SU-DHL-6 (cell line): ENCODE measurements at regions not wholly inside any gene's neighbourhood (a gene's known extent, or its start where the extent isn't known, plus 50 kb on each side); places are given as distances from the start of the nearest gene placed in this dataset.

Source experiments
- H2AFZ ChIP-seq: fragments of 200-600 bp; sonication (generic); 2 replicates; pipeline ENCODE4 v1.6.1; 2014; ENCODE audit warnings: low read depth, mild to moderate bottlenecking, moderate library complexity, mixed read lengths, antibody characterized with exemption, low read length; ENCODE audit not compliant: severe bottlenecking
- H3F3A ChIP-seq: fragments of 200-600 bp; shearing (Covaris generic); 2 replicates; pipeline ENCODE4 v1.6.0; 2016; ENCODE audit warnings: antibody characterized with exemption, mild to moderate bottlenecking; ENCODE audit not compliant: insufficient read depth
- H3K27ac ChIP-seq: fragments of 200-600 bp; sonication (generic); 2 replicates; pipeline ENCODE4 v1.5.1; 2016; ENCODE audit warnings: low read depth, mild to moderate bottlenecking, low read length, moderate library complexity, mixed read lengths
- H3K27me3 ChIP-seq: fragments of 200-600 bp; sonication (generic), shearing (Covaris generic); 2 replicates; pipeline ENCODE4 v1.6.0; 2014; ENCODE audit warnings: mild to moderate bottlenecking, low read length
- H3K36me3 ChIP-seq: fragments of 200-600 bp; sonication (generic); 2 replicates; pipeline ENCODE4 v1.6.1; 2014; ENCODE audit warnings: mild to moderate bottlenecking, low read length, mixed read lengths
- H3K4me2 ChIP-seq: fragments of 300-600, 200-600 bp; shearing (Covaris generic), sonication (generic); 2 replicates; pipeline ENCODE4 v1.6.0; 2014; ENCODE audit warnings: low read length, low read depth, mild to moderate bottlenecking; ENCODE audit not compliant: poor library complexity, severe bottlenecking
- H3K4me3 ChIP-seq: fragments of 200-600 bp; sonication (generic); 2 replicates; pipeline ENCODE4 v1.5.1; 2014; ENCODE audit warnings: antibody characterized with exemption, low read length, mild to moderate bottlenecking, mixed read lengths; ENCODE audit not compliant: insufficient read depth, poor library complexity, severe bottlenecking
- H3K79me2 ChIP-seq: fragments of 200-600 bp; sonication (generic); 2 replicates; pipeline ENCODE4 v1.6.1; 2014; ENCODE audit warnings: mild to moderate bottlenecking, low read length, moderate library complexity; ENCODE audit not compliant: insufficient read depth
- H3K9ac ChIP-seq: fragments of 200-600 bp; sonication (generic); 2 replicates; pipeline ENCODE4 v1.7.0; 2014; ENCODE audit warnings: mild to moderate bottlenecking, low read length
- H3K9me2 ChIP-seq: fragments of 200-600 bp; sonication (generic); replicated peaks from 2 replicates; pipeline ENCODE4 v1.6.1; 2014; ENCODE audit warnings: low read length; ENCODE audit not compliant: insufficient read depth
- H3K9me3 ChIP-seq: fragments of 200-600 bp; sonication (generic); 2 replicates; pipeline ENCODE4 v1.6.1; 2014; ENCODE audit warnings: low read length, mixed read lengths; ENCODE audit not compliant: insufficient read depth
- H4K20me1 ChIP-seq: fragments of 200-600 bp; sonication (generic); 2 replicates; pipeline ENCODE4 v1.6.1; 2014; ENCODE audit warnings: low read depth, mild to moderate bottlenecking, antibody characterized with exemption, low read length, moderate library complexity, mixed read lengths
- EZH2phosphoT487 ChIP-seq: fragments of 200-600 bp; sonication (generic), shearing (Covaris generic); conservative IDR thresholded peaks from 2 replicates; pipeline ENCODE4 v1.6.1; 2018; ENCODE audit warnings: mild to moderate bottlenecking, antibody characterized with exemption, low read length, moderate library complexity, mixed read lengths
- TF ChIP-seq, protein P1 (sequence below): fragments of 200-600 bp; sonication (generic); IDR thresholded peaks from one replicate; pipeline ENCODE4 v1.5.1; 2017; ENCODE audit warnings: antibody characterized with exemption, mild to moderate bottlenecking, low read length, moderate library complexity; ENCODE audit not compliant: insufficient read depth, poor library complexity, severe bottlenecking

DNA sequence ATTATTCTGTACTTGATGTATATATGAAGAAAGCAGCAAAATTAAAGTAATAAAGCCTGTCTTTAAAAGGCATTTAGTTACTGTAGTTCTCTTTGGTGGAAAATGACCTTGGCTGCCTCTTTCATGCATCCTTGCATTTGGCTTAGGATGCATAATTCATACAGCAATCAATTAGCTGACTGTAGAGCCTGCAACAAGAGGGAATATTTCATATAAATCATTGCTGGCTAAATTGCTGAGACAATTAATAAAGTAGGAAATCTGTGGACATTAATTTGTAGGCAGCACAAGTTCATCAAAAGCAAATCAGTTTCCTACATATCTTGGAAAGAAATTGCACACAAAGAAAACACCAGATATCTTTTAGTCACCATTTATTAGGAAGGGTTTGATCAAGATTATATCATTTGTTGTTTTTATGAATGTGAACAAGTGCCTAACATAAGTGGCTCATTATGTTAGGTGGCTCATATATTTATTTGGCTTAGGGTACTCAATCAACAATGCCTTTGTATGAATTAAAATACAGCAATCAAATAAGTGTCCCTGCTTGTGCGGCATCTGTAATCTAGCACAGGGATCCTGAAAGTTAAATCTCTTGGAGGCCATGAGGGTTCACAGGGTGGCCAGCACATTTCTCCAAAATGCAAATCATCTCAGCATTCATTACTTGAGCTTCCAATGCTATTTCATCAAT is 220.4 kb upstream of the SPOPL start:
- H3K9me3 ChIP-seq = no peaks in the 10 kb centered on the region
- H3K4me2 ChIP-seq = no peak overlapping the region
- no peaks in the 10 kb centered on the region for H4K20me1 ChIP-seq
- no peaks in the 10 kb centered on the region for H3K9me2 ChIP-seq
- H3K27me3 ChIP-seq = no peaks in the 10 kb centered on the region
- H3K27ac ChIP-seq = no peak overlapping the region
- no peak for TF ChIP-seq EZH2phosphoT487
- TF ChIP-seq, protein P1, sequence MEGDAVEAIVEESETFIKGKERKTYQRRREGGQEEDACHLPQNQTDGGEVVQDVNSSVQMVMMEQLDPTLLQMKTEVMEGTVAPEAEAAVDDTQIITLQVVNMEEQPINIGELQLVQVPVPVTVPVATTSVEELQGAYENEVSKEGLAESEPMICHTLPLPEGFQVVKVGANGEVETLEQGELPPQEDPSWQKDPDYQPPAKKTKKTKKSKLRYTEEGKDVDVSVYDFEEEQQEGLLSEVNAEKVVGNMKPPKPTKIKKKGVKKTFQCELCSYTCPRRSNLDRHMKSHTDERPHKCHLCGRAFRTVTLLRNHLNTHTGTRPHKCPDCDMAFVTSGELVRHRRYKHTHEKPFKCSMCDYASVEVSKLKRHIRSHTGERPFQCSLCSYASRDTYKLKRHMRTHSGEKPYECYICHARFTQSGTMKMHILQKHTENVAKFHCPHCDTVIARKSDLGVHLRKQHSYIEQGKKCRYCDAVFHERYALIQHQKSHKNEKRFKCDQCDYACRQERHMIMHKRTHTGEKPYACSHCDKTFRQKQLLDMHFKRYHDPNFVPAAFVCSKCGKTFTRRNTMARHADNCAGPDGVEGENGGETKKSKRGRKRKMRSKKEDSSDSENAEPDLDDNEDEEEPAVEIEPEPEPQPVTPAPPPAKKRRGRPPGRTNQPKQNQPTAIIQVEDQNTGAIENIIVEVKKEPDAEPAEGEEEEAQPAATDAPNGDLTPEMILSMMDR = no peak
- no peak overlapping the region for H3K4me3 ChIP-seq
- H2AFZ ChIP-seq = no peak overlapping the region
- H3K9ac ChIP-seq = no peak overlapping the region
- H3K36me3 ChIP-seq = no peaks in the 10 kb centered on the region
- H3K79me2 ChIP-seq = no peaks in the 10 kb centered on the region
- H3F3A ChIP-seq = no peaks in the 10 kb centered on the region

DNA sequence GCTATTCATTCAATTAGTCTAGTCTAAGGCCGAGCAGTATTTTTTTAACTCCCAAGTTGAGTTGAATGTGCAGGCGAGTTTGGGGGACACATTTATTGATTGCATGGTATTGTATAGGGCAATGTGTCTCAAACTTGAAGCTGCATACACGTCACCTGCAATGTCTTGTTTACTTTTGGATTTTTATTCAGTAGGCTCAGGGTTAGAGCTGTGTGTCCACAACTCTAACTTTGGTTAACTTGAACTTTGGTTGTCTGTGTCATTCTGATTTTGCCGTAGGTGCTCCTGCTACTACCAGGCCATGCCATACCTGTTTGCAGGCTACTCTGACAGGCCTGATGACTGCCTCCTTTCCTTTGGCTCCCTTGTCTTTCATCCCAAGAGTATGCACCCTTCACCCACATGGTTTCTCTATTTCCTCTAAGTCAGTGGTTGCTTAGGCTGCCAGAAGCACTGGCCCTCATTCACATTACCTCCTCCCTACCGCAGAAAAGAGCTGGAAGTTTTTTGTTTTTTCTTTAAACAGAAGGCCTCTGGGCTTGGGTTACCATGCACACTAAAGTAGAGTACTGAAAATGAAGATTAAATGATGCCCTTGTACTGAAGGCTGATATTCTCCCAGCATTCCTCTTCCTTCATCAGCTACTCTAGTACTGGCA is 219.4 kb upstream of the SPOPL start:
- no peak overlapping the region for H2AFZ ChIP-seq
- no peaks in the 10 kb centered on the region for H3K9me2 ChIP-seq
- no peaks in the 10 kb centered on the region for H3F3A ChIP-seq
- H3K9ac ChIP-seq = no peak overlapping the region
- H3K79me2 ChIP-seq = no peaks in the 10 kb centered on the region
- H3K9me3 ChIP-seq = no peaks in the 10 kb centered on the region
- H3K27me3 ChIP-seq = no peaks in the 10 kb centered on the region
- H4K20me1 ChIP-seq = no peaks in the 10 kb centered on the region
- no peak overlapping the region for H3K4me3 ChIP-seq
- TF ChIP-seq EZH2phosphoT487 = no peak
- TF ChIP-seq, protein P1 = no peak
- no peak overlapping the region for H3K27ac ChIP-seq
- H3K4me2 ChIP-seq = no peak overlapping the region
- H3K36me3 ChIP-seq = no peaks in the 10 kb centered on the region

DNA sequence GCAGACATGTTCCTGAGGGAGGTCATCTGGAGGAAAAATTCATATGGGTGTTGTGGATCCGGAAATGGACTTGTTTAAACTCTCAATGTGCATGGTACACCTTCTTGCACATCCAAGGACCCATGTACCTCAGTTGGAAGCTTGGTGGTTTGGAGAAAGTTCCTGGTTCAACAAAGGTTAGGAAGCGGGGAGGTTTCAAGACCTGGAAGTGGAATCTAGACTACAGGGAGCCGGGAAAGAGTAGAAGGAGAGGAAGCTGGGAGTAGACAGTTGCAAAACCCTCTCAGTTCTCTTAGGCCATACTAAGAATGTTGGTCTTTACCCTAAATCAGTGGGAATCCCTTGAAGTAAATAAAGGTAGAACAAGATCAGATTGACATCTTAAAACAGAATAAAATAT is 209.8 kb upstream of the SPOPL start:
- Histone ChIP-seq H3K9me3 (no peaks in the 10 kb centered on the region), H3K27ac (no peak overlapping the region), H3K9ac (no peak overlapping the region), H3K79me2 (no peaks in the 10 kb centered on the region), H4K20me1 (no peaks in the 10 kb centered on the region), H3K4me2 (no peak overlapping the region), H3K36me3 (no peaks in the 10 kb centered on the region), H3K9me2 (no peaks in the 10 kb centered on the region), H3K27me3 (no peaks in the 10 kb centered on the region), H3K4me3 (no peak overlapping the region), H3F3A (no peaks in the 10 kb centered on the region), H2AFZ (no peak overlapping the region)
- TF ChIP-seq, protein P1 = no peak
- TF ChIP-seq EZH2phosphoT487 = no peak
